Stimulated activated CD4-positive, alpha-beta T cell treated with anti-CD3 and anti-CD28 coated beads, Interleukin-2, amount 100 ng/mL, for 4 hours (primary cell): ENCODE measurements at regions not wholly inside any gene's neighbourhood (a gene's known extent, or its start where the extent isn't known, plus 50 kb on each side); places are given as distances from the start of the nearest gene placed in this dataset.

Experiments
- DNase-seq: peaks from one replicate; pipeline ENCODE4 v3.0.0-alpha.2; 2020; ENCODE audit warnings: low read depth

- no peak for DNase-seq
Observed at GRCh38 chr11:115718945-115719344, 214.7 kb upstream of the CADM1 start.

GRCh38 chr11:115718106-115718505, 213.9 kb upstream of the CADM1 start:
- no peak for DNase-seq

- no peak for DNase-seq
Observed at GRCh38 chr11:115716601-115717529, 212.7 kb upstream of the CADM1 start.

- no peak for DNase-seq
Observed at GRCh38 chr11:115716080-115716479, 211.9 kb upstream of the CADM1 start.

DNA sequence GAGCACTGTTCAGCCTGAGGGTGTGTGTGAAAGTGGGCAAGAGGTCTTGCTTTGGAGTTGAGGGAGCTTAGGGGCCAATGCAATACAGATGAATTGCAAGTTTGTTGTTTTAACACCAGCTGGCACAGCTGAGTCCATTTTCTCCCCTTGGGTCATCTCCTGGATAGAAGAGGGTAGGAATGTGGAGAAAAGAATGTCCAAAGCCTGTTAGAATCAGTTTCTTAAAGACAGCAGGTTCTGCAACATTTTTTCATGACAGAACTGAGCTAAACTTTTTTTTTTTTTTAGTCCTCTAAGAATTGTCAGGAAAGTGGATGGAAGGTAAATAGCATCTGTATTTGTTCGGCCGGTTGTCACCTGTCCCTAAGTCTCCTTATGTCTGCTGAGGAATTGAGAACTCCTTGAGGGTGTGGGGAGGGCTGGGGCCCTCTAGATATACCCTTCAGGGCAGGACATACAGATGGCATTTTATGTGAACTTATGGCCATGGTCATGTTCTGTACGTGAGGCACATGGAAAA, 211.1 kb upstream of the CADM1 start:
- DNase-seq, result no peak

- no peak for DNase-seq
Observed at GRCh38 chr11:115712296-115712695, 208.1 kb upstream of the CADM1 start.

GRCh38 chr11:115710980-115711379, 206.8 kb upstream of the CADM1 start:
- DNase-seq, result no peak

DNA sequence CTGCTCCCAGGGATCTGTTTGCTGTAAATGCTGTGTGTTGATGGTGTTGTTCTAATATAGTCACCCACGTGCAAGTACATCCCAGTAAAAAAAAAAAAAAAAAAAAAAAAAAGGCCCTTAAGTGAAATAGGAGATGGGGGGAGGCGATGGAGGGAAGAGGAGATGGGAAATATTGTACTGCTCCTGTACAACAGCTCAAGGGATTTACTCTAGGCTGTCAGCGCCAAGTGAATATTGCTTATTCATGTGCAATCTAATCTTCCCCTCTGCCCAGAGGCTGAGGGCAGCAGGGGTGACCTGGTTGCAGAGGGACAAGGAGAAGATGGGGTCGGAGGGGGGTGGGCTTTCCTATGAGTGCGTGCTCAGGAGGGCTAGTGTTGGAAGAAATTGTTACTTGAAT, 206.2 kb upstream of the CADM1 start:
- DNase-seq, result no peak

DNA sequence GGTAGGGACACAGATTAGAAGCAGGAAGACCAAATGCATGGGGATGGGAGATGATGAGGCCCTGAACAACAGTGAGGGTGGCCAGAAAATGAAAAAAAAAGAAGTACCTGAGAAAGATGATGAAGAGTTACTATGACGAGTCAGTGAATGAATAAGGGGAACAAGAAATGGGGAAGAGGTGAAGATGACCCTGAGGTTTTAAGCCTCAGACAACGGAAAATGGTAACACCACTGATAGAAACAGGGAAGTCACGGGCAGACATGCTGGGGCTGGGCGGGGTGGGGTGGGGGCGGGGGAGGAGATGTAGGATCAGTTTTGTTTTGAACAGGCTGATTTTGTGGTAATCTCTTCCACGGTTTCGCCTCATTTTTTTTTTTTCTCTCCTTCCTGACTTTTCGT, 205.1 kb upstream of the CADM1 start:
- DNase-seq, result no peak

DNA sequence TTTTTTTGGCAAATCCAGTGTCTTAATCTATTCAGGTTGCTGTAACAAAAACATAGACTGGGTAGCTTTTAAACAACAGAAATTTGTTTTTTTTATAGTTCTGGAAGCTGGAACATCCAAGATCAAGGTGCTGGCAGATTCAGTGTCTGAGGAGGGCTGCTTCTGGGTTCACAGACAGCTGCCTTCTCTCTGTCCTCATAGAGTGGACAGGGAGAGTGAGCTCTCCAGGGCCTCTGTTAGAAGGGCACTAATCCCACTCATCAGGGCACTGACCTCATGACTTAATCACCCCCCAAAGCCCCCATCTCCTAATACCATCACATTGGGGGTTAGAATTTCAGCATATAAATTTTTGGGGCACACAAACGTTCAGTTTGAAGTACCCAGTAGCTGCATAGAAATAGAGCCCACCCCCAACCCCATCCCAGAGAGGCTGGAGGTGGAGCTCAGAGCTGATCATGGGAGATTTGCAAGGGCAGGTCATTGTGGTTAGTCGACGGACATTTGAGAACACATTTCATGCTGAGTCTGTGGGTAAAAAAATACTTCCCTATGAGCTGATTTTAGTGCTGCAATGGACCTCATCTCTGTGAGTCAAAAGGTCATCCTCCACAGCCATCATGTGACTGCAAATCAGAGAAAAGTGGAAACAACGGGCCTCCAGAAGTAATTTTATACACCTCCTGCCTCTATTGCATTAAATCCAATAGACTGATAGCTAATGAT, 203.1 kb upstream of the CADM1 start:
- no peak for DNase-seq

DNA sequence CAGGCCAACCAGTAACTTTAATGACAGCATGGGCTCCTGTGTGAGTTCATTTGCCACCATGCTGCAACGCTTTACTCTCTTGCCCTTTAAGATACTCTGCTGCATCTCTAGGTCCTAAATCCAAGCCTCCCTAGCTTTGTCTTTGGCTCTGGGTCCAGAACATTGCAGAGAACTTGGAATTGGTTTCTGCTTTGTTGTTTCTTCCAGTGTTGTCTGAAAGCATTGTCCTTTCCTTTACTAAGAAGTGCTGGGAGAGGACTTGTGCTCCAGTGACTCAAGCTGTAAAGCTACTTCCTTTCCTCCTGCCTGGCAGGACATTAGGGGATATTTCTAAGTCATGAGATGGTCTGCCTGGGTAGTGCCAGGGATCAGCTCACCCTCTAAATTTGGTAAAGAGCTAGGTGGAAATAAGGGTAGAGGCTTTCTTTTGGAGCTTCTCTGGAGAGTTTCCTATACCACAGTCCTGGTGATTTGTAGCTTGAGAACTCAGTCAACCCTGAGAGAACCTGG, 202.5 kb upstream of the CADM1 start:
- DNase-seq, result no peak

DNA sequence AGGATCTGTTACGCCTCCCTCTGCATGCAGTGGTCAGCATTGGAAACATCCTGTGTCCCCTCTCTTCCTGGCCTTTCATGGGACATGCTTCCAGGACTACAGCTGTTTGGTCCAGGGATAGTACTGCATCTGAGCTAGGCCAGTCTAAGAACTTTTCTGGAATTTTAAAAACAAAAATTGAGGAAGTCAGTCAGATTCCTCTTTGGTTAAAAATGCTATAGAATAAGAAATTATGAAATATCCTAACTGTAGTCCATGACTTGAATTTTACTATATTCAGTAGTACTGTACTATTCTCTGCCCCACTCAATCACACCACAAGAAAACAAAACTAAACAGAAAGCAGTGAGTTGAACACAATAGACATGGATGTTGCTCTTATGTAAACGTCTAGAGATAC, 201.0 kb upstream of the CADM1 start:
- DNase-seq, result no peak

- DNase-seq, result no peak
Observed at GRCh38 chr11:115700981-115701875, 197.0 kb upstream of the CADM1 start.

DNA sequence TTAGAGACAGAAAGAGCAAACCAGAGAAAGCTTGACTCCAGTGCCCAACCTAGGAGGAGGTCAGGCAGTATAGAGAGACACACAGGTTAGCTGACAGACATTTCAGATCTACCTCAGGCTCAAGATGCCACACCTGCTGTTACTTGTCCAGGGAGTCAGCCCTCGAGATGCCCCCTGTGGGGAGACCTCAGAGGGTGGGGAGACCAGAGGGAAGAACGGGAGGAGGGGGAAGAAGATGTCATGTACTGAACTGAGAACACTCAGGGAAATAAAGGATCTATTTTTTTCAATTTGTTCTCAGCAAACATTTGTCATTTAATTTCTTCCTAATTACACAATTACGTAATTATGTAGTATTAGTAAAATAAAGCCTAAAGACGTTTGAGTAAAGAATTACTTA, 196.3 kb upstream of the CADM1 start:
- DNase-seq, result no peak

DNA sequence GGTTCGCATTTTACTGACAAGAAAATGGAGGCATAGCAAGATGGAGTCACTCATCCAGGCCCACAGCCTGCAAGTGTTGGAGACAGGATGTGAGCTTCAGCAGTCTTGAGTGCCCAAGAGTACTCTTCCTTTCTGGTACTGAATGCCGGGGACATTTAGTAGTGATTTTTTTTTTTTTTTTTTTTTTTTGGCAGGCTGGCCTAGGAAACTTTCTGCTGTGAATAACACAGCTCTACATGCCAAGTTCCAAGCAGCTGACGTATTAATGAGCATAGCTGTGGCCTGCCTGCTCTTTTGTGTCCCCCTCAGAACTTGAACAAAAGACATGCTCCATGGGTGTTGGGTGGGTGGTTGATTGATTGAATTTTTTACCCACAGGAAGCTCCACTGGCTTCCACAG, 195.5 kb upstream of the CADM1 start:
- DNase-seq, result no peak

DNA sequence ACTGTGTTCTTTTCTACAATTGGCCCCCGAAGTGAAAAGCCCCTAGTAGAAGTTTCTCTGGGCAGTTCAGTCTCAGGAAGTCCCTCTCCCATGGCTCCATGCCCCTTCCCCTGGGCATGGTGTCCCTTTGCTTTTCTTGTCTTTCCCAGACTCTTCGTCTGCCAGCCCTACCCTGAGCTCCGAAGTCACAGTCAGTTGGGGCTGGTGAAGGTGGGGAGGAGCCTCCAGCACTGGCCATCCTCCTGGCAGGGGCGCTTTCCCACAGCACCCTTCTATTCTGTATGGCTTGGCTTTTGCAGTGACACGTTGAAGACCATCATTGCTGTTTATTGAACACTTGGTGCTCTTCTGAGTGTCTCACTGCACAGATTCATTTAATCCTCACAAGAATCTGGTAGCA, 195.1 kb upstream of the CADM1 start:
- DNase-seq, result no peak

DNA sequence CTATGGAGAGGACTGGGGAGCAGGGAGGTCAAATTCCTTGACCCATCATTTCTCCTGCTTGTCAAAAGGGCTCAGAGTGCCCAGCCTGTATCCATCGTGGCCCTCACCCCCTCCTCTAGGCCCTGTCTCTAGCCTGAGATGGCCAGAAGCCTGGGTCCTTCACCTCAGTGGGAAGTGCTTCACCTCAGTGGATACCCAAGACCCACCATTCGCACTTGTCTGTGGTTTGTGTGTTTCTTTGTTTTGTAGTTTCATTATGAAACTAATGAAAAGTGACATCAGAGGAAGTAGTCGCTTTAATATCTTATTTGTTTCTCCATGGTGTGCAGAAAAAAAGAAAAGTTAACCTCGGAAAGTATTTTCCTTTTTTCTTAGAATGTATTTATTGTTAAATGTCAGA, 194.0 kb upstream of the CADM1 start:
- no peak for DNase-seq

DNA sequence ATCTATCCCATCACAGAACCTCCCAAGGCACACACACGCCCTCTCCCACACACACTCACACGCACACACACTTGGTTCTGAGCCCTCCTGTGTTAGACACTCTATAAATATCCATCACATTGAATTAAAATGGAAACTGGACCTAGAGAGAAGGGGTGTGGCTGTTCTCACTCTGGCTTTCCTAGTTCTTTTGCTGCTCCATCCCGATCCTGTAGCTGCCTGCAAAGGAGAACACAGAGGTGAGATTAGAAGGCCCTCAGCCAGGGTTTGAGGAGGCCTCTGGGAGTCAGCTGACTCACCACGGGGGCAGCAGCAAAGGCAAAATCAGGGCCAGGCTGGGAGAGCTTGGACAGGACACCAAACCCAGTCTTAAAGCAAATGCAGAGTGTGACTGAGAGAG, 192.3 kb upstream of the CADM1 start:
- DNase-seq, result no peak

DNA sequence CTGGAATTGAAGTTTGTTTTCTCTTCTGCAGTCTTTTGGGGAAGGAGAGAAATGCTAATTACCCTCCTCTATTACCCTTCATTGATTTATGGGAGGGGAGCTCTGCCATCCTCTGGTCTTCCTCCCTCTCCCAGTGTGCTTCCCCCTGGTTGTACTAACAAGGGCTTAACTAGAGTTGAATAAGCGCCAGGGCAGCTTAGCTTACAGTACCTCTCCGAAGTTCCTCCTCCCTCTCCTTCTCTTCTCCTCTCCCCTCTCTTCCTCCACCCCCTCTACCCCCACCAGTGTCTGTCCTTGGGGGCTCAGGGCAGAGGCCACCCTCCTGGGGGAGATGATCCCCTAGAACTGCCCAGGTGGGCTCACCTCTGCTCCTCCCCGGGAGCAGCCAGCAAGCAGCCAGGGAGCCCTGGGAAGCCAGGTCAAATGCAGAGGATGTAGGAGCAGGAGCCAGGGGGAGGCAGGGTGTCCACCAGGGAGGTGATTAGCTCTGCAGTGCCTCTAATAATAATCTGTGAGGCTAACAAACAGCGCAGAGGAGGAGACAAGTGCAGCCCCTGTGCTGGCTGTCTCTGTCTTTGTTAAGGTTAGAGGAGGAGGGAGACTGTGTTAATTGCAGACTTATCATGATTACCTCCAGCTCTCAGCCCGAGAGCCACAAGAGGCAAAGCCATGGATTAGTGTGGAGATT, 191.6 kb upstream of the CADM1 start:
- DNase-seq, result no peak

DNA sequence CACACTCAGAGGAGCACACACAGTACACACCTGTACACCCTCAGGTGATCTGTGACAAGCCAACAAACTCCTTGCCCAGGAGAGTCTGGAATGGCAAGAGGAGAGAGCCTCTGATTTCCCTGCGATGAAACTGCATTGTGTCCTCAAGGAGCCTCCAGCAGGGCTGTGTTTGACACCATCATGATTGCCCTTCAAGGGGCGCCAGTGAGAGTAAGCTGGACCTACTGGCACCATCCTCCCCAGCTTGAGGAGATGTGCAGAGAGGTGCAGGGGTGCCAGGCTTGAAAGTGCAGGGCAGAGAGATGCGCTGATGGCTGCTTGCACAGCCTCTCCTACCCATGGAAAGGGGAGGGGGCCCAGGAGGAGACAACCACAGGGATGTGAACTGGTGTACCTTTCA, 188.8 kb upstream of the CADM1 start:
- no peak for DNase-seq

GRCh38 chr11:115691030-115691429, 186.8 kb upstream of the CADM1 start:
- DNase-seq, result no peak
